SK-N-SH (cell line): ENCODE measurements at regions not wholly inside any gene's neighbourhood (a gene's known extent, or its start where the extent isn't known, plus 50 kb on each side); places are given as distances from the start of the nearest gene placed in this dataset.

Experiments
- CTCF ChIA-PET: fragments of 300-600, 350-600 bp; formaldehyde crosslinking; extraction: SDS; loops from one replicate; lab custom pipeline; 2021; lab: Yijun Ruan, JAX
- POLR2A ChIA-PET: fragments of 350-600 bp; sonication (Branson Sonifier 250); formaldehyde crosslinking; extraction: SDS; loops from one replicate; lab custom pipeline; 2020; ENCODE audit warnings: antibody characterized with exemption, inconsistent platforms; lab: Yijun Ruan, JAX
- DNase-seq: peaks from one replicate; pipeline ENCODE4 v3.0.0; 2012
- H2AFZ ChIP-seq: fragments of 200-600 bp; sonication (generic); 2 replicates; pipeline ENCODE4 v1.8.1; 2016; ENCODE audit warnings: antibody characterized with exemption, mild to moderate bottlenecking, low read depth
- H3F3A ChIP-seq: fragments of 200-600 bp; sonication (generic); replicated peaks from 2 replicates; pipeline ENCODE3; 2016; ENCODE audit warnings: antibody characterized with exemption, mild to moderate bottlenecking; ENCODE audit not compliant: insufficient read depth
- H3K27ac ChIP-seq, 2 experiments: fragments of 200-500 bp in 1 of 2; fragments of 200-600 bp in 1 of 2; sonication (Bioruptor generic) in 1 of 2; sonication (generic), shearing (Covaris generic) in 1 of 2; 2 replicates each; pipeline versions ENCODE4 v1.5.1 to v1.6.1; 2014 to 2016; ENCODE audit warnings: low read depth in 2 of 2, inconsistent platforms in 1 of 2, low read length in 1 of 2, mild to moderate bottlenecking in 1 of 2, mixed read lengths in 1 of 2
- H3K27me3 ChIP-seq: fragments of 200-600 bp; sonication (generic), shearing (Covaris generic); 2 replicates; pipeline ENCODE4 v1.6.1; 2016; ENCODE audit warnings: mixed run types; ENCODE audit not compliant: insufficient read depth
- H3K36me3 ChIP-seq, 2 experiments: fragments of 200-500 bp in 1 of 2; fragments of 200-600 bp in 1 of 2; sonication (Bioruptor generic) in 1 of 2; sonication (generic) in 1 of 2; replicated peaks in 1 of 2; 2 replicates each; pipeline versions ENCODE3 to v1.5.1; 2014 to 2016; ENCODE audit warnings: low read length in 1 of 2, mild to moderate bottlenecking in 1 of 2; ENCODE audit not compliant: insufficient read depth in 2 of 2, control insufficient read depth in 1 of 2
- H3K4me1 ChIP-seq, 2 experiments: fragments of 200-500 bp in 1 of 2; fragments of 200-600 bp in 1 of 2; sonication (Bioruptor generic) in 1 of 2; sonication (generic), shearing (Covaris generic) in 1 of 2; 2 replicates each; pipeline versions ENCODE4 v1.5.1 to v1.6.1; 2014 to 2016; ENCODE audit warnings: low read depth in 1 of 2, low read length in 1 of 2, mixed run types in 1 of 2; ENCODE audit not compliant: insufficient read depth in 2 of 2, control insufficient read depth in 1 of 2
- H3K4me2 ChIP-seq: fragments of 200-600 bp; sonication (generic), shearing (Covaris generic); 2 replicates; pipeline ENCODE4 v1.6.1; 2017; ENCODE audit warnings: mixed run types
- H3K4me3 ChIP-seq, 2 experiments: fragments of 200-500 bp in 1 of 2; fragments of 200-600 bp in 1 of 2; sonication (Bioruptor generic) in 1 of 2; sonication (generic), shearing (Covaris generic) in 1 of 2; 2 replicates each; pipeline versions ENCODE4 v1.5.1 to v1.8.1; 2014 to 2016; ENCODE audit warnings: low read depth in 2 of 2, inconsistent platforms in 1 of 2, low read length in 1 of 2, mild to moderate bottlenecking in 1 of 2, mixed read lengths in 1 of 2, moderate library complexity in 1 of 2
- H3K79me2 ChIP-seq: fragments of 200-600 bp; sonication (generic); 2 replicates; pipeline ENCODE4 v1.8.1; 2017; ENCODE audit warnings: mild to moderate bottlenecking; ENCODE audit not compliant: insufficient read depth
- H3K9ac ChIP-seq: fragments of 200-600 bp; sonication (generic); 2 replicates; pipeline ENCODE4 v1.6.1; 2017; ENCODE audit warnings: mixed run types
- H3K9me2 ChIP-seq: fragments of 200-600 bp; sonication (generic); 2 replicates; pipeline ENCODE4 v1.6.1; 2017; ENCODE audit warnings: mixed run types
- H3K9me3 ChIP-seq: fragments of 200-600 bp; sonication (generic); 2 replicates; pipeline ENCODE4 v1.6.1; 2017; ENCODE audit warnings: mixed run types, mild to moderate bottlenecking, moderate library complexity
- H4K20me1 ChIP-seq: fragments of 200-600 bp; sonication (generic); 2 replicates; pipeline ENCODE4 v1.6.1; 2017; ENCODE audit warnings: mild to moderate bottlenecking, mixed run types; ENCODE audit not compliant: insufficient read depth
- CHD2 ChIP-seq: fragments of 150-350 bp; IDR thresholded peaks from 2 replicates; pipeline ENCODE4 v1.6.1; 2018; ENCODE audit warnings: low read length; ENCODE audit not compliant: partially characterized antibody
- ELF1 ChIP-seq: IDR thresholded peaks from 2 replicates; pipeline ENCODE4 v1.4.0; 2012
- EP300 ChIP-seq, 2 experiments: IDR thresholded peaks; 2 replicates each; pipeline versions ENCODE4 v1.4.0 to v1.6.1; 2012; ENCODE audit warnings: borderline replicate concordance in 1 of 2, low read depth in 1 of 2, low read length in 1 of 2
- EZH2phosphoT487 ChIP-seq: fragments of 200-600 bp; sonication (generic); IDR thresholded peaks from 2 replicates; pipeline ENCODE4 v1.6.1; 2017; ENCODE audit warnings: low read depth, mixed run types, mild to moderate bottlenecking, antibody characterized with exemption, moderate library complexity, borderline replicate concordance
- FOSL2 ChIP-seq: IDR thresholded peaks from 2 replicates; pipeline ENCODE4 v1.4.0; 2012; ENCODE audit warnings: low read depth, mild to moderate bottlenecking, moderate library complexity, borderline replicate concordance
- FOXJ3 ChIP-seq: sonication (generic); formaldehyde crosslinking; IDR thresholded peaks from 2 replicates; pipeline ENCODE4 v1.5.1; 2020; ENCODE audit warnings: mild to moderate bottlenecking, missing genetic modification reagents
- FOXM1 ChIP-seq: IDR thresholded peaks from 2 replicates; pipeline ENCODE4 v1.4.0; 2012; ENCODE audit warnings: low read depth, mild to moderate bottlenecking
- GABPA ChIP-seq: IDR thresholded peaks from 2 replicates; pipeline ENCODE4 v1.4.0; 2012; ENCODE audit warnings: low read depth, mild to moderate bottlenecking
- GATA2 ChIP-seq: sonication (generic); formaldehyde crosslinking; IDR thresholded peaks from 2 replicates; pipeline ENCODE4 v1.5.0; 2020; ENCODE audit warnings: mild to moderate bottlenecking, missing genetic modification reagents
- JUND ChIP-seq: IDR thresholded peaks from 2 replicates; pipeline ENCODE4 v1.4.0; 2012
- RXRA ChIP-seq: IDR thresholded peaks from 2 replicates; pipeline ENCODE4 v1.4.0; 2012; ENCODE audit warnings: low read depth, mild to moderate bottlenecking, borderline replicate concordance
- SIN3A ChIP-seq: IDR thresholded peaks from 2 replicates; pipeline ENCODE4 v1.6.1; 2012; ENCODE audit warnings: low read depth, mild to moderate bottlenecking, low read length, moderate library complexity, borderline replicate concordance
- SMC3 ChIP-seq: IDR thresholded peaks from 2 replicates; pipeline ENCODE4 v1.6.1; 2012; ENCODE audit warnings: low read depth, low read length, improper control_type of control experiment
- USF1 ChIP-seq: IDR thresholded peaks from 2 replicates; pipeline ENCODE4 v1.4.0; 2012; ENCODE audit warnings: low read depth, borderline replicate concordance
- YY1 ChIP-seq: IDR thresholded peaks from 2 replicates; pipeline ENCODE4 v1.4.0; 2012; ENCODE audit warnings: low read depth, mild to moderate bottlenecking
- WGBS: methylation state at CpG from one replicate; pipeline ENCODE4 v1.1.6; 2017; ENCODE audit warnings: low lambda C conversion rate; 5-methylcytosine and 5-hydroxymethylcytosine counted together

DNA sequence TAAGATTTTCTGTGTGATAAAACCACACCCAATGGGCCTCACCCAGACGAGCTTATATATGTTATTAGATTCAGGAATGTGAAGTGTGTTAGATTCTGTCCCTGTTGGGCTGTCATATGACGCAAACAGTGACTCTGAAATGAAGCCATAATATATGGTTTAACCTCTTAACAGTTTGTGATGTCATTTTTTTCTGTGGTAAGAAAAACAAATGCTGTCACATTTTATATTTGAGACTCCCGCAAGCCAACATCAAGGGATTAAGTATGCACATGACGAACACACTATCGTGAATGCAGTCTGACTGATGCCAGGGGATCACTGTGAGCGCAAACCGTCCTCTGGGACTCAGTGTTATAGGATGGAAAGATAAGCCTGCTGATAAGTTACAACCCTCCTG is 321.7 kb downstream of the SH3GL2 start:
- H3K27ac ChIP-seq, result no peak overlapping the region
- H2AFZ ChIP-seq, result no peak overlapping the region
- no peak overlapping the region for H3K4me2 ChIP-seq
- H3K9me2 ChIP-seq, result no peaks in the 10 kb centered on the region
- peaks cover 6% of the 10 kb centered on the region; the same call in 1 of the 2 replicates for H3K27me3 ChIP-seq
- WGBS, result 10% methylated on average over 7 of the region's 7 CpGs
- no peaks in the 10 kb centered on the region for H3K36me3 ChIP-seq
- ChIA-PET POLR2A (no interaction called here), CTCF (no interaction called here)
- H3K79me2 ChIP-seq, result no peaks in the 10 kb centered on the region
- no peak overlapping the region for H3K9ac ChIP-seq
- H3K9me3 ChIP-seq, result no peaks in the 10 kb centered on the region
- H3K4me3 ChIP-seq, result no peak overlapping the region
- no peaks in the 10 kb centered on the region for H3K4me1 ChIP-seq
- TF ChIP-seq EZH2phosphoT487 (no peak), SMC3 (no peak), FOSL2 (no peak), RXRA (no peak), FOXM1 (no peak), GATA2 (CRISPR knock-in tag) (no peak), GABPA (no peak), YY1 (no peak), FOXJ3 (no peak), USF1 (no peak)
- no peaks in the 10 kb centered on the region for H4K20me1 ChIP-seq
- no peak for DNase-seq
- H3F3A ChIP-seq, result no peaks in the 10 kb centered on the region

DNA sequence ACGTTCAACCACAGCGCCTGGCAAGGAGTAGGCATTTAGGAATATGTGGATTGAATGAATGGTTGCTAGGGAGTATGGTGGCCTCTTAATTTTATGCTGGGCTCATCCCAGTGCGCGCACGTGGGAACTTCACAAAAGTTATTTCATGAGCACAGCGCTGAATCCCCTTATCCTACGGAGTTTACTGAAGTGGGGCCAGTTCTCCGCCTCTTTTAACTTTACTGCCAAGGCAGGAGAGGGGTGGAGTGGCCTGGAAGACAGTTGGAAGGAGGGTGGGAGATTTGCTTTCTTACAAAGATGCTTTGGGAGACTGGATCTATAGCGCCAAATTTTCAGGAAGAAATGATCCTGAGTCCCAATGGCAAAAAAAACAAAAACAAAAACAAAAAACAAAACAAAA is 326.5 kb downstream of the SH3GL2 start:
- no peaks in the 10 kb centered on the region for H3K9me3 ChIP-seq
- no peaks in the 10 kb centered on the region for H3K4me1 ChIP-seq
- ChIA-PET CTCF (no interaction called here), POLR2A (no interaction called here)
- 30% methylated on average over 9 of the region's 9 CpGs for WGBS
- H2AFZ ChIP-seq, result no peak overlapping the region
- TF ChIP-seq YY1, result no peak
- no peak for TF ChIP-seq EP300 (IDR thresholded peaks at IDR 0.05; ENCODE audit: borderline replicate concordance in 1 of 2, low read depth in 1 of 2, low read length in 1 of 2)
- TF ChIP-seq CHD2, result no peak
- TF ChIP-seq JUND, result no peak
- no peak for TF ChIP-seq SMC3
- no peak for TF ChIP-seq GABPA
- no peak for TF ChIP-seq GATA2 (CRISPR knock-in tag)
- TF ChIP-seq FOXM1, result no peak
- no peak for TF ChIP-seq ELF1
- no peak for TF ChIP-seq SIN3A
- H3K4me3 ChIP-seq, result no peak overlapping the region
- no peaks in the 10 kb centered on the region for H3K36me3 ChIP-seq
- H3F3A ChIP-seq, result no peaks in the 10 kb centered on the region
- H3K9me2 ChIP-seq, result no peaks in the 10 kb centered on the region
- no peak overlapping the region for H3K9ac ChIP-seq
- H3K79me2 ChIP-seq, result no peaks in the 10 kb centered on the region
- no peak overlapping the region for H3K4me2 ChIP-seq
- H3K27ac ChIP-seq, result no peak overlapping the region
- peaks cover 36% of the 10 kb centered on the region for H3K27me3 ChIP-seq
- DNase-seq, result no peak
- no peaks in the 10 kb centered on the region for H4K20me1 ChIP-seq
